ENCODE measurements at regions not wholly inside any gene's neighbourhood (a gene's known extent, or its start where the extent isn't known, plus 50 kb on each side); places are given as distances from the start of the nearest gene placed in this dataset.

- CTCF ChIA-PET, result no interaction called here
- POLR2A ChIA-PET, result interaction anchor here (0.9 kb wide), 1 partner anchor 10 kb away, joined by 3 read pairs; no protein-coding TSS in a partner anchor
- DNase-seq (ENCODE audit: extremely low spot score), result no peak
- no peak for TF ChIP-seq CTBP1 (IDR thresholded peaks at IDR 0.05; ENCODE audit: borderline replicate concordance)
These were observed 213.9 kb upstream of the ECI2 start for GRCh38 chr6:4349323-4349722.

- TF ChIP-seq ELF4 (IDR thresholded peaks at IDR 0.05) (no peak), SUZ12 (IDR thresholded peaks at IDR 0.05) (no peak), L3MBTL2 (conservative IDR thresholded peaks at IDR 0.05) (no peak), NFRKB (IDR thresholded peaks at IDR 0.05) (no peak), ARNT (IDR thresholded peaks at IDR 0.05) (no peak), CTBP1 (IDR thresholded peaks at IDR 0.05; ENCODE audit: borderline replicate concordance) (no peak), HDGF (IDR thresholded peaks at IDR 0.05; ENCODE audit: borderline replicate concordance) (no peak), LEF1 (IDR thresholded peaks at IDR 0.05; ENCODE audit: borderline replicate concordance) (no peak), FOXA1 (IDR thresholded peaks at IDR 0.05) (no peak), BHLHE40 (IDR thresholded peaks at IDR 0.05; ENCODE audit: borderline replicate concordance) (no peak), PKNOX1 (IDR thresholded peaks at IDR 0.05) (no peak), SP1 (IDR thresholded peaks at IDR 0.05) (no peak), FOXK2 (IDR thresholded peaks at IDR 0.05) (no peak), ZNF384 (IDR thresholded peaks at IDR 0.05) (no peak), TARDBP (IDR thresholded peaks at IDR 0.05) (no peak), FOXM1 (IDR thresholded peaks at IDR 0.05; ENCODE audit: borderline replicate concordance) (no peak)
- CTCF ChIA-PET, result no interaction called here
- DNase-seq (ENCODE audit: extremely low spot score), result no peak
- POLR2A ChIA-PET, result no interaction called here
These were observed 213.2 kb upstream of the ECI2 start for GRCh38 chr6:4348462-4349112.

GRCh38 chr6:4347877-4348276 lies 212.5 kb upstream of the ECI2 start:
- DNase-seq (ENCODE audit: extremely low spot score), result no peak
- ChIA-PET POLR2A (no interaction called here), CTCF (no interaction called here)
- TF ChIP-seq TARDBP (IDR thresholded peaks at IDR 0.05) (no peak), CTBP1 (IDR thresholded peaks at IDR 0.05; ENCODE audit: borderline replicate concordance) (no peak), SP1 (IDR thresholded peaks at IDR 0.05) (no peak), FOXK2 (IDR thresholded peaks at IDR 0.05) (no peak), NFRKB (IDR thresholded peaks at IDR 0.05) (no peak), FOXA1 (IDR thresholded peaks at IDR 0.05) (no peak), L3MBTL2 (conservative IDR thresholded peaks at IDR 0.05) (no peak), HDGF (IDR thresholded peaks at IDR 0.05; ENCODE audit: borderline replicate concordance) (no peak), LEF1 (IDR thresholded peaks at IDR 0.05; ENCODE audit: borderline replicate concordance) (no peak), FOXM1 (IDR thresholded peaks at IDR 0.05; ENCODE audit: borderline replicate concordance) (no peak), PKNOX1 (IDR thresholded peaks at IDR 0.05) (no peak), ELF4 (IDR thresholded peaks at IDR 0.05) (no peak), ZNF384 (IDR thresholded peaks at IDR 0.05) (no peak), ARNT (IDR thresholded peaks at IDR 0.05) (no peak)

GRCh38 chr6:4346659-4347333 lies 211.4 kb upstream of the ECI2 start:
- ChIA-PET POLR2A (no interaction called here), CTCF (no interaction called here)
- no peak for TF ChIP-seq NFRKB (IDR thresholded peaks at IDR 0.05)
- no peak for TF ChIP-seq LEF1 (IDR thresholded peaks at IDR 0.05; ENCODE audit: borderline replicate concordance)
- no peak for TF ChIP-seq FOXK2 (IDR thresholded peaks at IDR 0.05)
- TF ChIP-seq FOXA1 (IDR thresholded peaks at IDR 0.05), result no peak
- no peak for TF ChIP-seq CTBP1 (IDR thresholded peaks at IDR 0.05; ENCODE audit: borderline replicate concordance)
- no peak for TF ChIP-seq ARNT (IDR thresholded peaks at IDR 0.05)
- no peak for TF ChIP-seq ZNF384 (IDR thresholded peaks at IDR 0.05)
- TF ChIP-seq PKNOX1 (IDR thresholded peaks at IDR 0.05), result no peak
- no peak for TF ChIP-seq ELF4 (IDR thresholded peaks at IDR 0.05)
- no peak for TF ChIP-seq BHLHE40 (IDR thresholded peaks at IDR 0.05; ENCODE audit: borderline replicate concordance)
- TF ChIP-seq FOXM1 (IDR thresholded peaks at IDR 0.05; ENCODE audit: borderline replicate concordance), result no peak
- no peak for TF ChIP-seq SP1 (IDR thresholded peaks at IDR 0.05)
- TF ChIP-seq SUZ12 (IDR thresholded peaks at IDR 0.05), result no peak
- no peak for DNase-seq (ENCODE audit: extremely low spot score)

GRCh38 chr6:4345543-4345942 lies 210.2 kb upstream of the ECI2 start:
- POLR2A ChIA-PET, result no interaction called here
- no peak for DNase-seq (ENCODE audit: extremely low spot score)
- TF ChIP-seq ZNF384 (IDR thresholded peaks at IDR 0.05) (no peak), TARDBP (IDR thresholded peaks at IDR 0.05) (no peak), PKNOX1 (IDR thresholded peaks at IDR 0.05) (no peak), L3MBTL2 (conservative IDR thresholded peaks at IDR 0.05) (no peak), CTBP1 (IDR thresholded peaks at IDR 0.05; ENCODE audit: borderline replicate concordance) (no peak), SUZ12 (IDR thresholded peaks at IDR 0.05) (no peak), BHLHE40 (IDR thresholded peaks at IDR 0.05; ENCODE audit: borderline replicate concordance) (no peak), ELF4 (IDR thresholded peaks at IDR 0.05) (no peak), NFRKB (IDR thresholded peaks at IDR 0.05) (no peak), LEF1 (IDR thresholded peaks at IDR 0.05; ENCODE audit: borderline replicate concordance) (no peak), FOXM1 (IDR thresholded peaks at IDR 0.05; ENCODE audit: borderline replicate concordance) (no peak), ARNT (IDR thresholded peaks at IDR 0.05) (no peak), HDGF (IDR thresholded peaks at IDR 0.05; ENCODE audit: borderline replicate concordance) (no peak), FOXK2 (IDR thresholded peaks at IDR 0.05) (no peak), SP1 (IDR thresholded peaks at IDR 0.05) (no peak), FOXA1 (IDR thresholded peaks at IDR 0.05) (no peak)
- CTCF ChIA-PET, result no interaction called here

All from HEK293T (cell line).